GM19238 (cell line): ENCODE measurements at regions not wholly inside any gene's neighbourhood (a gene's known extent, or its start where the extent isn't known, plus 50 kb on each side); places are given as distances from the start of the nearest gene placed in this dataset.

Source experiments
- DNase-seq: peaks from one replicate; pipeline ENCODE4 v3.0.0; 2011; ENCODE audit warnings: low spot score; ENCODE audit not compliant: insufficient read length

- no peak for DNase-seq
Measured at GRCh38 chr20:41671143-41671542, 53.0 kb upstream of the CHD6 start.

GRCh38 chr20:41670631-41671030 is 52.5 kb upstream of the CHD6 start:
- no peak for DNase-seq

- no peak for DNase-seq
Measured at GRCh38 chr20:41669708-41670263, 51.6 kb upstream of the CHD6 start.

DNA sequence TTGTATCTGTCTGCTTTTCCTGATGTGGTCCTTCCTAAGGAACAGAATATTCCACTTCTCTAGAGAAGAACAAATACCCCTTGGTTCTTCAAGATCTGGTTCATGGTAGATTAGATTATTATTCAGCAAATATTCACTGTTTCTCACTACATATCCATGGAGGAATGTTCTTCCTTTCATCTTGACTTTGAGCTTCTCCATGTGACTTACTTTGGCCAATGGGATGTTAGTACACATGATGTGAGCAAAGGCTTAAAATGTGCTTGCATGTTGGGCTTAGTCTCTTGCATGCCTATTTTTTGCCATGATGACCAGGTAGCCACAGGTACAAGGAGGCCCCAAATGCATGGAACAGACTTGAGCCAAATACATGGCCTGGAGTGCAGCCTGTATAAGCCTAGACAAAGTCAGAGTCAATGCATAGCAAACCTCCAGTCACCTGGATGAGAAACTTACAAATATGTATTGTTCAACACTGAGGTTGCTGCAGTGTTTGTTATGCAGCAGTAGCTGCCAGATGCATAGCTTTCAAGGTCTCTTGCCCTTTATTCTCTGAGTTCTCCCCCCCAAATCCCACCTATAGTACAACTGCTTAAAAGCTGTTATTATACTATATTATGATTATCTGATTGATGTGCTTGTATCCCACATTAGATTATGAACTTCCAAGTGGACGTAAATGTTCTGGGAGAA is 50.0 kb upstream of the CHD6 start:
- DNase-seq = no peak
